Lower leg skin (tissue), 4 donors: ENCODE measurements at regions not wholly inside any gene's neighbourhood (a gene's known extent, or its start where the extent isn't known, plus 50 kb on each side); places are given as distances from the start of the nearest gene placed in this dataset.

Source experiments
- DNase-seq, 2 donors: peaks; one replicate each; pipeline ENCODE4 v3.0.0-alpha.2; 2019; ENCODE audit warnings: low spot score in 2 of 2
- H3K4me3 ChIP-seq: fragments of 200-600 bp; sonication (generic); 2 replicates; pipeline ENCODE4 v1.5.1; 2017; ENCODE audit warnings: mild to moderate bottlenecking, low read depth; ENCODE audit not compliant: poor library complexity, severe bottlenecking
- POLR2A ChIP-seq, 2 donors: fragments of 450-650 bp; IDR thresholded peaks; one replicate each; pipeline ENCODE4 v1.6.1; 2016 to 2017; ENCODE audit warnings: antibody characterized with exemption in 2 of 2, mild to moderate bottlenecking in 1 of 2, moderate library complexity in 1 of 2
- WGBS, 2 donors: methylation state at CpG; one replicate each; pipeline ENCODE4 v1.1.5; 2018; 5-methylcytosine and 5-hydroxymethylcytosine counted together
- intact Hi-C: fragments of 100-400 bp; cut with DNase I; formaldehyde crosslinking; loops from one replicate; pipeline ENCODE4 v1.15.0; 2023; ENCODE audit warnings: low total_unique reads
- TF ChIP-seq, protein P1 (sequence below), 3 donors: fragments of 450-650 bp; IDR thresholded peaks; one replicate each; pipeline ENCODE4 v1.5.1; 2016; ENCODE audit warnings: antibody characterized with exemption in 3 of 3, mild to moderate bottlenecking in 3 of 3, moderate library complexity in 2 of 3

DNA sequence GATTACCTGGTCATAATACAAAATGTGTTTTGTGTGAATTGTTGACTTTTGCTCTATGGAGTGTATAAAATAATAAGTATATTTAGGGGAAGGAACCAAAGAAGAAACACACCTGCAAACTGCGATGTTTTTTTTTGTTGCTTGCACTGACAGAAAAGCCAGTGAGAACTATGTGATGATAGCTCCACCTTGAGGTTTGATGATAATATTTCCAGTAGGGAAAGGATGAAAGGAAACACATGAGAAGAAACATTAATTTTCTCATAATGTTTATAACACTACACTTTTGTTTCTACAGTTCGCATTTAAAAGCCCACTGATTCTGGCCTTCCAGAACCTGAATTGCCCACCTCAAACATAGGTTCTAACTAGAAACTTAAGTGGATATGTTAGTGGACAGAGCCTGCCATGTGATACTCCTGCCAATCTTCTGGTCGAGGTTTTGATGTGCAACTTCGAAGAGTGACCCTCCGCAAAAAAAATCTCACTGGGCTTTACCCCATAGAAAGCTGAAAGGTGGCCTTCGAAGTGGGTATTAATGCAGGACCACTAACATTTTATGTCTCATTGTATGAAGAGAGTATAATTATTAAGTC lies 476.4 kb upstream of the SPHKAP start:
- intact Hi-C loops, result no loop called here
- no peak overlapping the region for H3K4me3 ChIP-seq
- no peak for DNase-seq
- TF ChIP-seq, protein P1, sequence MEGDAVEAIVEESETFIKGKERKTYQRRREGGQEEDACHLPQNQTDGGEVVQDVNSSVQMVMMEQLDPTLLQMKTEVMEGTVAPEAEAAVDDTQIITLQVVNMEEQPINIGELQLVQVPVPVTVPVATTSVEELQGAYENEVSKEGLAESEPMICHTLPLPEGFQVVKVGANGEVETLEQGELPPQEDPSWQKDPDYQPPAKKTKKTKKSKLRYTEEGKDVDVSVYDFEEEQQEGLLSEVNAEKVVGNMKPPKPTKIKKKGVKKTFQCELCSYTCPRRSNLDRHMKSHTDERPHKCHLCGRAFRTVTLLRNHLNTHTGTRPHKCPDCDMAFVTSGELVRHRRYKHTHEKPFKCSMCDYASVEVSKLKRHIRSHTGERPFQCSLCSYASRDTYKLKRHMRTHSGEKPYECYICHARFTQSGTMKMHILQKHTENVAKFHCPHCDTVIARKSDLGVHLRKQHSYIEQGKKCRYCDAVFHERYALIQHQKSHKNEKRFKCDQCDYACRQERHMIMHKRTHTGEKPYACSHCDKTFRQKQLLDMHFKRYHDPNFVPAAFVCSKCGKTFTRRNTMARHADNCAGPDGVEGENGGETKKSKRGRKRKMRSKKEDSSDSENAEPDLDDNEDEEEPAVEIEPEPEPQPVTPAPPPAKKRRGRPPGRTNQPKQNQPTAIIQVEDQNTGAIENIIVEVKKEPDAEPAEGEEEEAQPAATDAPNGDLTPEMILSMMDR (IDR thresholded peaks at IDR 0.05), result no peak
- no peak for TF ChIP-seq POLR2A (IDR thresholded peaks at IDR 0.05)
- 49 to 60% methylated on average over 6 of the region's 6 CpGs for WGBS, 2 donors

DNA sequence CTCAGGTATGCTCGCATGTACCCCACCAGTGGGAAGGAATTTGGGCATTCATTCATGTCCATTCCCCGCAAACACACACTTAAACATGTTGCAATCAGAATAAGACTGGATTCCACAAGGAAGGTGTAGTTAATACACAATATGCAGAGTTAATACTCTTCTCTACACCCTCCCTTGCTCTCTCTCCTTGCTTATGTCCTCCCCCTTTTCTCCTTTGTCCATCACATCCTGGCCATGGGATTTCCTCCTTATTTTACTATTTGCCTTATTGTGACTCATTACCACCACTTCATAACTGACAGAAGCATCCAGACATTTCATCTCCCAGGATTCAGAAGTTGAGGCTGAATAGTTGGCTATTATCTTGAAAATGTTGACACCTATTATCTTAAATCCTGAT lies 473.8 kb upstream of the SPHKAP start:
- intact Hi-C loops, result no loop called here
- 81 to 90% methylated on average over 2 of the region's 2 CpGs for WGBS, 2 donors
- no peak for DNase-seq
- TF ChIP-seq, protein P1 (IDR thresholded peaks at IDR 0.05), result no peak
- TF ChIP-seq POLR2A (IDR thresholded peaks at IDR 0.05), result no peak
- no peak overlapping the region for H3K4me3 ChIP-seq

DNA sequence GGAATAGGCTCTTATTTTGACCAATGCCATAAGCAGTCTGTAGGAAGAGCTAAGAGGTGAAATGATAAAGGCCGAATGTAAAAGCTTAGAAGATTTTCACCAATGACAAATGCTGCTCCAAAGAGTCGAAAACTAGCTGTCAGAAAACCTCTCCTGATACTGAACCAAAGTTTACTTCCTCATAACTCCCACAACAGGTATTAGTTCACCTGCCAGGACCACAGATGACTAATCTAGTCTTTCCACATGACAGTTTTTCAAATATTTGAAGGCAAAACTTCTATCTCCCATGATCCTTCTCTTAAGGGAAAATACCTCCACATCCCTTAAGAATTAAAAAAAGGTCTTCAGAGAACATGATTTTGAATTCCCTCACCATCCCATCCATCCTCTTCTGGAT lies 473.2 kb upstream of the SPHKAP start:
- WGBS, 2 donors, result 78 to 93% methylated on average over 2 of the region's 2 CpGs
- TF ChIP-seq POLR2A (IDR thresholded peaks at IDR 0.05), result no peak
- DNase-seq, result no peak
- intact Hi-C loops, result no loop called here
- H3K4me3 ChIP-seq, result no peak overlapping the region

DNA sequence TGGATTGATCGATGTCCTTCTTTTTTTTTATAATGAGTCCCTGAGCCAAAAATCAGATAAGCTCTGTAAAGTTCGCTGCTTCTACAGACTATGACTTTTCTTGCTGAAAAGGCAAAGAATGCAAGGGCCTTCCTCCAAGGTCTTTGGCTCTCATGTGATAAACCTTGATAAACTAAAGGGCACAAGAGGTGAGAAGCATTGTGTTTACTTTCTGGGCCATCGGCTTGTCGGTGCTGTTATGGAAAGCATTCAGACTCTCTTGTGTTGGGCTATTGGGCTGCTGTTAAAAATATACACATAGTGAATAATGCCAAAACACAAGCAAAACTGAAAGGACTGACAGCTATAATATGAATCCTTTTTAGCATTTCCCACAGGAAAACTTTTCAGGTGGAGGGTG lies 472.4 kb upstream of the SPHKAP start:
- no peak for TF ChIP-seq POLR2A (IDR thresholded peaks at IDR 0.05)
- TF ChIP-seq, protein P1 (IDR thresholded peaks at IDR 0.05), result no peak
- no peak overlapping the region for H3K4me3 ChIP-seq
- 88 to 89% methylated on average over 4 of the region's 4 CpGs for WGBS, 2 donors
- intact Hi-C loops, result no loop called here
- DNase-seq, result no peak

DNA sequence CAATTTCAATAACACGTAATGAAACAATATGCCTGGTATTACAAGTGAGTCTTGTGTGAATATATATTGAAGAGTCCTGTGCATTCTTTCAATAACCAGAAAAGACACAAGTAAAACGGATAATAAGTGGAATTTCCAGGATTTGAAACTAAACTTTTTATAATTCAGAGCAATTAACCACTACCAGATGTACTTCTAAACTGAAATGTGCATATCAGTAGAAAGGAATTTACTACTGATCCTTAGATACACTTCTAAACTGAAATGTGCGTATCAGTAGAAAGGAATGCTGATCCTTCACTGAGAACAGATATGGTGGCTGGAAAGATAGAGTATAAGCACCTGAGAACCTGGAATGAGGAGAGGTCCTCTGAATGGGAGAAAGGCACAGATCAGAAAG lies 470.9 kb upstream of the SPHKAP start:
- no peak for DNase-seq
- whole genome bisulfite sequencing, 2 donors, result 35 to 50% methylated on average over 3 of the region's 3 CpGs
- intact Hi-C loops, result no loop called here
- TF ChIP-seq, protein P1 (IDR thresholded peaks at IDR 0.05), result no peak
- no peak for TF ChIP-seq POLR2A (IDR thresholded peaks at IDR 0.05)
- H3K4me3 ChIP-seq, result no peak overlapping the region

DNA sequence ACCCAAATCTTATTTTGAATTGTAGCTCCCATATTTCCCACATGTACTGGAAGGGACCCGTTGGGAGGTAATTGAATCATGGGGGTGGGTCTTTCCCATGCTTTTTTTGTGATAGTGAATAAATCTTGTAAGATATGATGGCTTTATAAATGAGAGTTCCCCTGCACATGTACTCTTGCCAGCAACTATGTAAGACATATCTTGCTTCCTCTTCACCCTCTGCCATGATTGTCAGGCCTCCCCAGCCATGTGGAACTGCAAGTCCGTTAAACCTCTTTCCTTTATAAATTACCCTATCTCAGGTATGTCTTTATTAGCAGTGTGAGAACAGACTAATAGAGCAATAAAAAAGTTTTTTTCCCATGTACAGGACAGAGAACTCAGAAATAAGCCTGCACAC lies 468.4 kb upstream of the SPHKAP start:
- DNase-seq, result no peak
- H3K4me3 ChIP-seq, result no peak overlapping the region
- WGBS, 2 donors, result 52 to 73% methylated on average over 2 of the region's 2 CpGs
- intact Hi-C loops, result no loop called here
- TF ChIP-seq, protein P1 (IDR thresholded peaks at IDR 0.05), result no peak
- TF ChIP-seq POLR2A (IDR thresholded peaks at IDR 0.05), result no peak
